Neuron (in vitro differentiated cells): ENCODE measurements at regions not wholly inside any gene's neighbourhood (a gene's known extent, or its start where the extent isn't known, plus 50 kb on each side); places are given as distances from the start of the nearest gene placed in this dataset.
"Not testable (repeated sequence)": the region's sequence is repeated elsewhere in the genome, so short reads cannot be mapped to it uniquely, and the experiment has no call there.

Experiments
- H2AFZ ChIP-seq: one replicate; pipeline ENCODE4 v1.6.1; 2013; ENCODE audit warnings: low read depth, mild to moderate bottlenecking, inconsistent platforms, low read length, moderate library complexity
- H3K27me3 ChIP-seq: one replicate; pipeline ENCODE4 v1.6.1; 2013; ENCODE audit warnings: low read length; ENCODE audit not compliant: insufficient read depth
- H3K36me3 ChIP-seq: one replicate; pipeline ENCODE4 v1.6.1; 2013; ENCODE audit warnings: low read length; ENCODE audit not compliant: insufficient read depth
- H3K4me1 ChIP-seq: one replicate; pipeline ENCODE4 v1.6.1; 2013; ENCODE audit warnings: low read length; ENCODE audit not compliant: insufficient read depth
- H3K4me3 ChIP-seq: 2 replicates; pipeline ENCODE4 v1.5.1; 2013; ENCODE audit warnings: mild to moderate bottlenecking, low read length, moderate library complexity
- H3K9me3 ChIP-seq: one replicate; pipeline ENCODE4 v1.6.1; 2013; ENCODE audit warnings: low read length

DNA sequence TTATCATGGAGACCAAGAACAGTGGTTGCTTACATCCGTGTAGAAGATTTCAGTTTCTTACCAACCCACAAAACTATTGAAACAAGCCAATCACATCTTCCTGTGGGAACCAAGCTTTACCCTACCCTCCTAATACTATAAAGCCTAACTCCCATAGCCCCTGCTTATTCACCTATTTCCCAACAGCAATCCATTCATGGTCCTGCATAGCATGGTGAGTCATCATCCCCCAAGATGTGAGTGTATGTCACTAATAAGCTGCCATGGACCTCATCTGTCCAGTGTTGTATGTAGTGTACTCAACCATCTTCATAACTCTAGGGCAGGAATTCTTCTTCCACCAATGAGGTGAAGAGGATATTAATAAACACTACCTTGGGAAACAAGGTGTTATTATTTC is 1620.4 kb upstream of the FLRT2 start:
- no peaks in the 10 kb centered on the region for H3K36me3 ChIP-seq
- H3K9me3 ChIP-seq: no peaks in the 10 kb centered on the region
- peaks cover 6% of the 10 kb centered on the region for H3K4me1 ChIP-seq
- H2AFZ ChIP-seq: no peak overlapping the region
- H3K4me3 ChIP-seq: no peak overlapping the region
- H3K27me3 ChIP-seq: no peaks in the 10 kb centered on the region

DNA sequence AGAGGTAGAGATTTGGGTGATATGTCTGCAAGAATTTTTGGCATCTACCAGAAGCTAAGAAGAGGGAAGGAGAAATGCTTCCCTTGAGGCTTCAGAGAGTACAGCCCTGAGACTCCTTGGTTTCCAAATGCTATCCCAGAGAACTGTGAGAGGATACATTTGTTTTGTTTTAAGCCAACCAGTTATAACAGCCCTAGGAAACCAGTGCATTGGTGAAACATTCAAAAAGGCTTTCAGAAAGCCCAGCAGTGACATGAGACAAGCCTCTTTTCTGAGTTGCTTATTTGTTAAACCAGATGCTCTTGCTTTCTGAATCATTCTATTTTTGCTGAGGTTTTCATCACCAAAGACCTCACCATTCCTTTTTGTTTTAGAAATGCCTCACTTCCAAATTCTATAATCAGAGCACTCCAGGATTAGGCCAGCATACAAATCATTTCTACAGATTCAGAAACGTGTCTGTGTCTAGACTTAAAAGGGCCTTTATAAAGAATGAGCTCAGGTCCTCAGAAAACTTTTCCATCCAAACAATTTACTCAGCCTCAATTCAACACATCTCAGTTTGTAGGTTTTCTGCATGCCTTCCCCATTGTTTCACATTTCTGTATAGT is 1617.8 kb upstream of the FLRT2 start:
- Histone ChIP-seq H3K9me3 (no peaks in the 10 kb centered on the region), H3K4me1 (peaks cover 6% of the 10 kb centered on the region), H3K27me3 (no peaks in the 10 kb centered on the region), H3K36me3 (no peaks in the 10 kb centered on the region), H3K4me3 (no peak overlapping the region), H2AFZ (no peak overlapping the region)

DNA sequence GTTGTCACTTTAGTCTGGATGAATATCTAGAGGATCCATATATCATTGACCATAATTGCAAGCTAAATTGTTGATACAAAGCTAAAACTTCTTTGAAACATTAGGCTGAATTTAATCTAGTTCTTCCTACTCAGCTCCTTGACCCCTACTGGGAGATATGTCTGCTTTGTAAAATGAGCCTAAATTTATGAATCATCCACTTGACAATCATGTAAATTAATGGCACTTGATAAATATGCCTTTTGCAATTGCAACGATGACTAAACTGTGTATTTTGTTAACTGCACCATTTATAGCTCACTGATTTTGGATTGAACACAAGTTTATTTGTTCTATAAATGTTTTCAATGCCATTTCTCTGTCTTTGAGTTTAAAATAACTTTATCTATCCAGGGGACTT is 1616.5 kb upstream of the FLRT2 start:
- no peaks in the 10 kb centered on the region for H3K27me3 ChIP-seq
- H2AFZ ChIP-seq: no peak overlapping the region
- H3K9me3 ChIP-seq: no peaks in the 10 kb centered on the region
- no peak overlapping the region for H3K4me3 ChIP-seq
- no peaks in the 10 kb centered on the region for H3K36me3 ChIP-seq
- peaks cover 6% of the 10 kb centered on the region for H3K4me1 ChIP-seq

DNA sequence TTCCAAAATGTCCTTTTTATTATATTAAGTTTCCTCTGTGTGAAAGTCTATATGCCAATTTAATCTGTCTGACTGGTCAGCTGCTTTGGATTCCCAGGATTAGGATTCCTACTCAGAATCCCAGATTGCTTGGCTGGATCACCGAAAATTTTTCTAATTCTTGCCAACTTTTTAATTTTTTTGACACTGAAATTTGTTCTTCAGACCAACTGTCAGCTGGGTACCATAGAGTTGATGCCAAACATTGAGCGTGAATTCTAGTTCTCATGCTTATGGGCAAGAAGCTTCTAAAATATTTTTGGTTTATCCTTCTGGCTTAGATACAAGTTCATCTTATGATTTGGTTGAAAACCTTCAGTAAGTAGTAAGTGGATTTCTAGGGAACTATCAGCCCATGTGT is 1611.4 kb upstream of the FLRT2 start:
- Histone ChIP-seq H2AFZ (no peak overlapping the region), H3K4me1 (no peaks in the 10 kb centered on the region), H3K4me3 (no peak overlapping the region), H3K27me3 (no peaks in the 10 kb centered on the region), H3K36me3 (no peaks in the 10 kb centered on the region), H3K9me3 (no peaks in the 10 kb centered on the region)

DNA sequence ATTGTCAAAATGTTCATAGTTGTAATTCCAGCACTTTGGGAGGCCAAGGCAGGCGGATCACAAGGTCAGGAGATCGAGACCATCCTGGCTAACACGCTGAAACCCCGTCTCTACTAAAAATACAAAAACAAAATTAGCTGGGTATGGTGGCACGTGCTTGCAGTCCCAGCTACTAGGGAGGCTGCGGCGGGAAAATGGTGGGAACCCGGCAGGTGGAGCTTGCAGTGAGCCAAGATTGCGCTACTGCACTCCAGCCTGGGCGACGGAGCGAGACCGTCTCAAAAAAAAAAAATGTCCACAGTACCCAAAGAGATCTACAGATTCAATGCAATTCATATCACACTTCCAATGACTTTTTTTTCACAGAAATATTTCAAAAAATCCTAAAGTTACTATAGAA is 1610.3 kb upstream of the FLRT2 start:
- not testable (repeated sequence) for H3K4me1 ChIP-seq, H3K9me3 ChIP-seq, H3K36me3 ChIP-seq, H3K4me3 ChIP-seq, H3K27me3 ChIP-seq, H2AFZ ChIP-seq

DNA sequence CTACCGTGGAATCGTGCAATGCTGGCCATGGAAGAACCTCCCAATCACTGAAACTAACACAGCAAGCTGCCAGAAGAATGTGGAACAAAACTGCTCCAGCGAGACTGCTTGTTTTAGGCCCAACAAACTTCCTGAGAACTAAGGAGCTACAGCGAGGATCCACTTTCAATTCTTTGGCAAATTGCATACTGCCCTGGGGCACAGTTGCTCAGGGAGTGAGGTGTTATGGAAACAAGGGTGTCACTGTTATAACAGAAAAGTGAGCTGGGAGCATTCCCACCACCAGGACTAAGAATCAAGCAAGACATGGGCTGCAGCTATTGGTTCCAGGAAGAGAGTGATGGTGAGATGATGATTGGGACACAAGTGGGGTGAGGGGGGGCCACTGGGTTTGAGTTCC is 1606.1 kb upstream of the FLRT2 start:
- H3K9me3 ChIP-seq: no peaks in the 10 kb centered on the region
- H3K4me3 ChIP-seq: no peak overlapping the region
- no peaks in the 10 kb centered on the region for H3K36me3 ChIP-seq
- H3K4me1 ChIP-seq: no peaks in the 10 kb centered on the region
- no peak overlapping the region for H2AFZ ChIP-seq
- no peaks in the 10 kb centered on the region for H3K27me3 ChIP-seq

DNA sequence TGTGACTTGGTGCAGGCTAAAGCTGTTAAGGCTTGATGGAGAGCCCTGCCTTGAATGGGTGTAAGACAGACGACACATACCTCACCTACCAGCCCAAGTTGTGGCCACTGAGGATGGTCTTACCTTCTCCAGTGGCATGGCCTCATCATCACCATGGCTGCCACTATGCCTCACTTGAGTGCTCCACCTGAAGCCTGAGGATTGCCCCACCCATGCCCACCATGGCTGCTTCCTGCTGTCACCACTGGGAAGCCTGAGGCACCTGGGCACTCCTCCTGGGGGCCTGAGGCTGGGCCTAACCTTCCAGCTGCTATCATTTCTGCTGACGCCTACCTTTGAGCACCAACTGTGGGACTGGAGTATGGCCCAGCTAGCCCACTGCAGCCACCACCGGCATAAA is 1605.7 kb upstream of the FLRT2 start:
- Histone ChIP-seq H3K36me3 (no peaks in the 10 kb centered on the region), H2AFZ (no peak overlapping the region), H3K4me3 (no peak overlapping the region), H3K4me1 (no peaks in the 10 kb centered on the region), H3K27me3 (no peaks in the 10 kb centered on the region), H3K9me3 (no peaks in the 10 kb centered on the region)

DNA sequence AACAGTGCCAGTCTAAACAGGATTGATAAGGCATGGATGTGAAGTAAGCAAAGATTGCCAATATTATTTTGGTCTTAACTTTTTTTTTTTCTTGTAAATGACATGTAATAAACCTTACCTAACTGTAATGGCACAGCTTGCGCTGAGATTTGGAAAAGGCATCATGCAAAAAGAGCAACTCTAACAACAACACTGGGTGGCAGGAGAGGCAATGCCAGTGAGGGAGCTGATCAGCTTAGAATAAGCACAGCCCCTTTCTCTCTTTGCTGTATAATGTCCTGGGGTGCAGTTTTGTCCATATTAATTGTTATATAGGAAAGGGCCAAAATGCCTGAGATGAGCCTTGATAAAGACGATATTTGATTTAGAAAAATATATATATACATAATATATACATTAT is 1589.7 kb upstream of the FLRT2 start:
- no peak overlapping the region for H2AFZ ChIP-seq
- H3K36me3 ChIP-seq: no peaks in the 10 kb centered on the region
- H3K4me1 ChIP-seq: no peaks in the 10 kb centered on the region
- H3K27me3 ChIP-seq: no peaks in the 10 kb centered on the region
- H3K4me3 ChIP-seq: no peak overlapping the region
- H3K9me3 ChIP-seq: no peaks in the 10 kb centered on the region

DNA sequence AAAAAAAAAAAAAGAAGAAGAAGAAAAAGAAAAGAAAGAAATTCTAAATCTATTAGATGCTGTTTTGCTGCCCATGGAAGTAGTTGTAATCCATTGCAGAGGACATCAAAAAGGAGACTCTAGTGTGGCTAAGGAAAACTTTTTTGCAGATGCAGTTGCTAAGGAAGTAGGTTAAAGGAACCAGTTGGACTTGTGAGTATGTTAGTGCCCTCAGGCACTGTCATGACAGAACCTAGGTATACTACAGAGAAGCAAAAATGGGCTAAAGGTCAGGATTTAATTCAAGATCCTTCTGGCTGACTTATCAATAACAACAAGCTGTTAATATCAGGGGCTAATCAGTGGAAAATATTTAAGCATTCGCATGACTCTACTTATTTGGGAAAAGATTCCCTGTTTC is 1571.6 kb upstream of the FLRT2 start:
- Histone ChIP-seq H3K36me3 (no peaks in the 10 kb centered on the region), H3K9me3 (no peaks in the 10 kb centered on the region), H2AFZ (no peak overlapping the region), H3K4me1 (no peaks in the 10 kb centered on the region), H3K27me3 (no peaks in the 10 kb centered on the region), H3K4me3 (no peak overlapping the region)

DNA sequence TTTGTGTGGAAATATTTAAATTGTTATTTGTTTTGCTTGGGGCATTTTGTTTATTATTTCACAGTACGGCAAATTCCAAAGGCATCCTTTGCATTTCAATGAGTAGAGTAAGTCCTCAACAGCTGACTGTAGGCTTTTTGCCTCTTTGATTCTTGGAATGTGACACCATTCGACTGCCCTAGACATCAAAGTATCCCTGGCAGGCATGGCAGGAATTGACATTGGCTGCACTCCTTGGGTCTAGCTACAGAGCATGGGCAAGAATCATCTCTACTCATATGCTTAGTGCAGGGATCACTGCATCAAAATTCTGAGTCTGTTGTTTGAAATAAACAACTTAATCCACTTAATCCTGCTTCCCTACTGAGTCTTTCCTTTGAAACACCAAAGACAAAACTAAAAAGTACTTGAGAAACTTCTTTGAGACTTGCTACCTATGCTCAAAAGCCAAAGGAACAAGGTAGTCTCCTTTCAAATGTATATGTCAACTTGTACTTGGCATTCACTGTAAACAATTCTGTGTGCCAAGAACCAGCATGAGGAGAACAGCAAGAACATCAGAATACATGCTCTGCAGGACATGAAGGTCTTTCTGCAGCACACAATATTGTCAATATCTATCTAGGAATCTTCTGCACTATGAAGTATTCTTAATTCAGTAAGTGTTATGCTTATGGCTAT is 1569.0 kb upstream of the FLRT2 start:
- no peaks in the 10 kb centered on the region for H3K27me3 ChIP-seq

DNA sequence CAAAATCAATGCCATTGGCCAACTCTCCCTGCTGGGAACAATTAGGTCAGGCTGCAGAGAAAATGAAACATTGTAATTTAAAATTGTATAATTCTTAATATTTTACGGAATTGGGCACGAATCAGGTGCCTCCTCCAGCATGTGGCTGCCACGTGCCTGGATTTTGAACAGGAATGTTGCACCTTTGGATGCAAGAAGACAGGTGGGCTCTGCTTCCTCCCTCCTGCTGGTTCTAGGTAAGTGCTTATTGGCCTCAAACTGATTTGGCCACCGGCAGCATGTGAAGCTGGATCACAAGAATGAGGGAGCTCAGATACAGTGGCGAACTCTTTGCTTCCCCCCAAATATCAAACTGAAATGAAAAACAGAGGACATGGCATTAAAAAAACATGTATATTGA is 1559.9 kb upstream of the FLRT2 start:
- Histone ChIP-seq H3K9me3 (no peaks in the 10 kb centered on the region), H3K4me3 (no peak overlapping the region), H3K36me3 (no peaks in the 10 kb centered on the region)

More for the DNA sequence above, 1569.0 kb upstream of the FLRT2 start:
- no peaks in the 10 kb centered on the region for H3K9me3 ChIP-seq
- H2AFZ ChIP-seq: no peak overlapping the region
- H3K4me3 ChIP-seq: no peak overlapping the region
- H3K4me1 ChIP-seq: no peaks in the 10 kb centered on the region
- H3K36me3 ChIP-seq: no peaks in the 10 kb centered on the region

DNA sequence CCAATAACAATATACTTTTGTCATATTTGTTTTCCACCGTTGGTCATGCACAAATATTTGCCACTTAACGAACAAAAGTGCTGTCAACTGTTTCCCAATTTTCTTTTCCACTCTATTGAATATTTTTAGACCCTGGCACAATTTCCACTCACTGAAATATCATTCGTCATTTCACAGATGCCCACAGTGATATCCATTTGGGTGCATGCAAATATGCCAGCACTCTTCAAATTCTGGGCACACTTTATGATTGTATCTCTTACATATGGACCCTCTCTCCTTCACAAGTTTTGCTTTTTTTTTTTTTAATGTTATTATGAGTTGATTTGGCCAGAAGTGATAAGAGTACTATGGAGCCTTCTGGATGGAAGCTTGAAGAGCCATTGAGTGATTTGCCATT is 1557.3 kb upstream of the FLRT2 start:
- H3K27me3 ChIP-seq: no peaks in the 10 kb centered on the region
- peaks cover 14% of the 10 kb centered on the region for H3K4me1 ChIP-seq
- no peaks in the 10 kb centered on the region for H3K9me3 ChIP-seq
- no peak overlapping the region for H2AFZ ChIP-seq
- no peak overlapping the region for H3K4me3 ChIP-seq
- no peaks in the 10 kb centered on the region for H3K36me3 ChIP-seq

More for the DNA sequence above, 1559.9 kb upstream of the FLRT2 start:
- peaks cover 14% of the 10 kb centered on the region for H3K4me1 ChIP-seq
- peak overlapping the region; percentile 34 for H2AFZ ChIP-seq
- H3K27me3 ChIP-seq: no peaks in the 10 kb centered on the region

DNA sequence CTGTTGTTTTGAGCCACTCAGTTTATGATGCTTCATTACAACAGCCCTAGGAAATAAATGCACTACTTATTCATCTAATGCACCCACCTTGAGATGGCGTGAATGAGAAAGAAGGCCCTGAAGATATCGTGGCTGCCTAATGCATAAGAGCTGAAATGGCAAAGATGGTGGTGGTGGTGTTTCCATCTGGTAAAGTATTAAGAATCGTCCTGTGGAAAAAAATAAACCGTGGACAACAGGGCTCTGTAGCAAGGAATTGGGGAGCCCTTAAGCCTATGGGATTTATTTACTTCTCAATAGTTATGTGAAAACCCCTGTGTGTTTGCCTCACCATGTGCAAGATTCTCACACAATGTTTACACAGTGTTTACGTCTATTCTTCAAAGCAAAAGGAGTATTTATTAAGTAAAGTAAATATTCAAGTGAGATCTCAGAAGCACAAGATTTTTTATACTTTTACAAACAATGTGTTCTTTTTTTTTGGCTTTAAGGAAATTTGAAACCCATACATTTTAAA is 1555.2 kb upstream of the FLRT2 start:
- Histone ChIP-seq H2AFZ (no peak overlapping the region), H3K4me3 (no peak overlapping the region), H3K27me3 (no peaks in the 10 kb centered on the region), H3K9me3 (no peaks in the 10 kb centered on the region), H3K4me1 (peaks cover 6% of the 10 kb centered on the region), H3K36me3 (no peaks in the 10 kb centered on the region)

DNA sequence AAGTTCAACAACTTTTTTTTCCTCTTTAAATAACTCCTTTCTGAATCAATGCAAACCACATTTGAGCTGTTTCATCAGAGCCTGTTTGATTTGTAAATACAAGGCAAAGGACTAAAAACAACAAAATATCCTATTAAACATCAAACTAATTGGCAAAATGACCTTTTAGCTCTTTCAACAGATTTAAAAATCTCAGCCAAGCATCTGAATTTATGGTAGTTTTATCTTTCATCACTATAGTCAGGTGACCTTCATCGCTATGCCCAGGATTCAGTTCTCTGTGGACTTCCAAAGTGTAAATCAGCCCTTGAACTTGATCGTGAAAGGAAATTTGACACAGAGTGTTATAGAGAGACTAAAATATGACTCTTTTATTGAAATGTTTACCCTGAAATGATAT is 1554.5 kb upstream of the FLRT2 start:
- Histone ChIP-seq H3K4me3 (no peak overlapping the region), H3K9me3 (no peaks in the 10 kb centered on the region), H3K4me1 (no peaks in the 10 kb centered on the region), H3K36me3 (no peaks in the 10 kb centered on the region), H3K27me3 (no peaks in the 10 kb centered on the region), H2AFZ (no peak overlapping the region)
